ENCODE measurements at regions not wholly inside any gene's neighbourhood (a gene's known extent, or its start where the extent isn't known, plus 50 kb on each side); places are given as distances from the start of the nearest gene placed in this dataset.

GRCh38 chr9:31574006-31574765 lies 810.3 kb upstream of the ACO1 start:
- no peak for TF ChIP-seq CTCF (IDR thresholded peaks at IDR 0.05; ENCODE audit: low read depth, low read length)
- no peaks in the 10 kb centered on the region for H3K36me3 ChIP-seq
- DNase-seq, result no peak
- H3K4me1 ChIP-seq, result no peaks in the 10 kb centered on the region
- H3K9me3 ChIP-seq, result no peaks in the 10 kb centered on the region
- no peak overlapping the region for H3K4me3 ChIP-seq (ENCODE audit: low read depth, low read length)
- H3K27me3 ChIP-seq, result no peaks in the 10 kb centered on the region

GRCh38 chr9:31582071-31582470 lies 802.4 kb upstream of the ACO1 start:
- no peaks in the 10 kb centered on the region for H3K36me3 ChIP-seq
- no peak for DNase-seq
- no peak overlapping the region for H3K4me3 ChIP-seq (ENCODE audit: low read depth, low read length)
- no peaks in the 10 kb centered on the region for H3K4me1 ChIP-seq
- H3K27me3 ChIP-seq, result no peaks in the 10 kb centered on the region
- no peaks in the 10 kb centered on the region for H3K9me3 ChIP-seq
- no peak for TF ChIP-seq CTCF (IDR thresholded peaks at IDR 0.05; ENCODE audit: low read depth, low read length)

- Histone ChIP-seq H3K27me3 (no peaks in the 10 kb centered on the region), H3K9me3 (no peaks in the 10 kb centered on the region), H3K36me3 (no peaks in the 10 kb centered on the region), H3K4me3 (ENCODE audit: low read depth, low read length) (no peak overlapping the region), H3K4me1 (no peaks in the 10 kb centered on the region)
- no peak for TF ChIP-seq CTCF (IDR thresholded peaks at IDR 0.05; ENCODE audit: low read depth, low read length)
- DNase-seq, result no peak
These were observed 801.9 kb upstream of the ACO1 start for GRCh38 chr9:31582561-31582960.

- H3K4me3 ChIP-seq (ENCODE audit: low read depth, low read length), result no peak overlapping the region
- TF ChIP-seq CTCF (IDR thresholded peaks at IDR 0.05; ENCODE audit: low read depth, low read length), result no peak
These were observed 799.3 kb upstream of the ACO1 start for GRCh38 chr9:31585158-31585557.

GRCh38 chr9:31587146-31587545 lies 797.3 kb upstream of the ACO1 start:
- no peaks in the 10 kb centered on the region for H3K4me1 ChIP-seq
- no peaks in the 10 kb centered on the region for H3K36me3 ChIP-seq
- peak; percentile 24 for DNase-seq
- no peaks in the 10 kb centered on the region for H3K9me3 ChIP-seq
- no peaks in the 10 kb centered on the region for H3K27me3 ChIP-seq
- no peak overlapping the region for H3K4me3 ChIP-seq (ENCODE audit: low read depth, low read length)
- TF ChIP-seq CTCF (IDR thresholded peaks at IDR 0.05; ENCODE audit: low read depth, low read length), result no peak

More at GRCh38 chr9:31585158-31585557, 799.3 kb upstream of the ACO1 start:
- Histone ChIP-seq H3K36me3 (no peaks in the 10 kb centered on the region), H3K4me1 (no peaks in the 10 kb centered on the region), H3K27me3 (no peaks in the 10 kb centered on the region), H3K9me3 (no peaks in the 10 kb centered on the region)
- no peak for DNase-seq

GRCh38 chr9:31588006-31588405 lies 796.4 kb upstream of the ACO1 start:
- Histone ChIP-seq H3K9me3 (no peaks in the 10 kb centered on the region), H3K4me1 (no peaks in the 10 kb centered on the region), H3K27me3 (no peaks in the 10 kb centered on the region), H3K36me3 (no peaks in the 10 kb centered on the region), H3K4me3 (ENCODE audit: low read depth, low read length) (no peak overlapping the region)
- DNase-seq, result no peak
- no peak for TF ChIP-seq CTCF (IDR thresholded peaks at IDR 0.05; ENCODE audit: low read depth, low read length)
